ENCODE measurements at regions not wholly inside any gene's neighbourhood (a gene's known extent, or its start where the extent isn't known, plus 50 kb on each side); places are given as distances from the start of the nearest gene placed in this dataset.

DNA sequence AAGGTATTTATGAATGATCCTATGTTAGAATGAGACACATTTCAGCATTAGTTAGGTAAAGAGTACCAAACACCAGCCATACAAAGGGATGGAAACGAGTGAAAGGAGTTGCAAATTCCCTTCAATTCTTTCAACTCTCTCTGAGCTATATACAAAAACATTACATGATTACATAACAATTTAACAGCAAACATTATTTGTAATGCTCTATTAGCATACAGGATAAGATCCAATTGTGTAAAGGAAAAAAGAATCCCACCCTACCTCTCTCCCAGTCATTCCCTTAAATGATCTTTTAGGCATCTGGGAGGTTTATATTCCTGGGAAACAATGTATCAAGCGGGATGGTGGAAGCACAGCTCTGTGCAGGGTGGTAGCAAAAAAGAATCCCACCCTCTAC is 117.9 kb downstream of the RHOU start:
- H3K9me3 ChIP-seq = peaks cover 0 to 5% of the 10 kb centered on the region in 2 donors
- no peak overlapping the region for H3K4me3 ChIP-seq
- no peaks in the 10 kb centered on the region for H3K4me1 ChIP-seq
- H3K27ac ChIP-seq = no peak overlapping the region
- H3K36me3 ChIP-seq = no peaks in the 10 kb centered on the region
- no peaks in the 10 kb centered on the region for H3K27me3 ChIP-seq
- DNase-seq (ENCODE audit: low spot score) = no peak
- TF ChIP-seq, protein P1, sequence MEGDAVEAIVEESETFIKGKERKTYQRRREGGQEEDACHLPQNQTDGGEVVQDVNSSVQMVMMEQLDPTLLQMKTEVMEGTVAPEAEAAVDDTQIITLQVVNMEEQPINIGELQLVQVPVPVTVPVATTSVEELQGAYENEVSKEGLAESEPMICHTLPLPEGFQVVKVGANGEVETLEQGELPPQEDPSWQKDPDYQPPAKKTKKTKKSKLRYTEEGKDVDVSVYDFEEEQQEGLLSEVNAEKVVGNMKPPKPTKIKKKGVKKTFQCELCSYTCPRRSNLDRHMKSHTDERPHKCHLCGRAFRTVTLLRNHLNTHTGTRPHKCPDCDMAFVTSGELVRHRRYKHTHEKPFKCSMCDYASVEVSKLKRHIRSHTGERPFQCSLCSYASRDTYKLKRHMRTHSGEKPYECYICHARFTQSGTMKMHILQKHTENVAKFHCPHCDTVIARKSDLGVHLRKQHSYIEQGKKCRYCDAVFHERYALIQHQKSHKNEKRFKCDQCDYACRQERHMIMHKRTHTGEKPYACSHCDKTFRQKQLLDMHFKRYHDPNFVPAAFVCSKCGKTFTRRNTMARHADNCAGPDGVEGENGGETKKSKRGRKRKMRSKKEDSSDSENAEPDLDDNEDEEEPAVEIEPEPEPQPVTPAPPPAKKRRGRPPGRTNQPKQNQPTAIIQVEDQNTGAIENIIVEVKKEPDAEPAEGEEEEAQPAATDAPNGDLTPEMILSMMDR (IDR thresholded peaks at IDR 0.05) = no peak

DNA sequence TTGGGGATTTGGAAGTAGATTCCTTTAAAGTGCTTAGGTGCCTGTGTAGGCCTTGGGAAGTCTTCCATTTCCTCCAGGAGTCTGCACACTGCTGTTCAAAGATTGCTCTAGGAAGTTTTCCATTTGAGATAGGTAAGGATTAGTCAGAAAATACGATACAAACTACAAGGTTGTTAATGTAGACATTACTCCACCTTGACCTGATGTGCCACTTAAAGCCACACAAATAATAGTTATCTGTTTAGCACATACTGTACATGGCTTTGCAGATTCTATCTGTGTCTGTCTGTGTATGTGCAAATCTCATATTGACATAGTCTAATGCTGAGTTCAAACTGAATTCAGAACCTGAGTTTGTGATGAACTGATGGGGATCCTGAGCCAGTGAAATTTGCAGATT is 118.4 kb downstream of the RHOU start:
- TF ChIP-seq, protein P1 (IDR thresholded peaks at IDR 0.05) = no peak
- H3K27me3 ChIP-seq = no peaks in the 10 kb centered on the region
- no peaks in the 10 kb centered on the region for H3K36me3 ChIP-seq
- H3K9me3 ChIP-seq = peaks cover 0 to 5% of the 10 kb centered on the region in 2 donors
- H3K27ac ChIP-seq = no peak overlapping the region
- no peak overlapping the region for H3K4me3 ChIP-seq
- no peaks in the 10 kb centered on the region for H3K4me1 ChIP-seq
- DNase-seq (ENCODE audit: low spot score) = no peak

GRCh38 chr1:228854907-228855306 is 119.6 kb downstream of the RHOU start:
- no peak overlapping the region for H3K4me3 ChIP-seq
- H3K27me3 ChIP-seq = no peaks in the 10 kb centered on the region
- H3K9me3 ChIP-seq = peaks cover 0 to 5% of the 10 kb centered on the region in 2 donors
- no peaks in the 10 kb centered on the region for H3K36me3 ChIP-seq
- no peak for DNase-seq (ENCODE audit: low spot score)
- H3K27ac ChIP-seq = no peak overlapping the region
- no peaks in the 10 kb centered on the region for H3K4me1 ChIP-seq
- TF ChIP-seq, protein P1 (IDR thresholded peaks at IDR 0.05) = no peak

- Histone ChIP-seq H3K27me3 (no peaks in the 10 kb centered on the region), H3K36me3 (no peaks in the 10 kb centered on the region), H3K9me3 (peaks cover 0 to 5% of the 10 kb centered on the region in 2 donors), H3K4me3 (no peak overlapping the region), H3K27ac (no peak overlapping the region), H3K4me1 (no peaks in the 10 kb centered on the region)
- DNase-seq (ENCODE audit: low spot score) = no peak
- TF ChIP-seq, protein P1 (IDR thresholded peaks at IDR 0.05) = no peak
These were observed 122.3 kb downstream of the RHOU start for GRCh38 chr1:228857611-228858010.

DNA sequence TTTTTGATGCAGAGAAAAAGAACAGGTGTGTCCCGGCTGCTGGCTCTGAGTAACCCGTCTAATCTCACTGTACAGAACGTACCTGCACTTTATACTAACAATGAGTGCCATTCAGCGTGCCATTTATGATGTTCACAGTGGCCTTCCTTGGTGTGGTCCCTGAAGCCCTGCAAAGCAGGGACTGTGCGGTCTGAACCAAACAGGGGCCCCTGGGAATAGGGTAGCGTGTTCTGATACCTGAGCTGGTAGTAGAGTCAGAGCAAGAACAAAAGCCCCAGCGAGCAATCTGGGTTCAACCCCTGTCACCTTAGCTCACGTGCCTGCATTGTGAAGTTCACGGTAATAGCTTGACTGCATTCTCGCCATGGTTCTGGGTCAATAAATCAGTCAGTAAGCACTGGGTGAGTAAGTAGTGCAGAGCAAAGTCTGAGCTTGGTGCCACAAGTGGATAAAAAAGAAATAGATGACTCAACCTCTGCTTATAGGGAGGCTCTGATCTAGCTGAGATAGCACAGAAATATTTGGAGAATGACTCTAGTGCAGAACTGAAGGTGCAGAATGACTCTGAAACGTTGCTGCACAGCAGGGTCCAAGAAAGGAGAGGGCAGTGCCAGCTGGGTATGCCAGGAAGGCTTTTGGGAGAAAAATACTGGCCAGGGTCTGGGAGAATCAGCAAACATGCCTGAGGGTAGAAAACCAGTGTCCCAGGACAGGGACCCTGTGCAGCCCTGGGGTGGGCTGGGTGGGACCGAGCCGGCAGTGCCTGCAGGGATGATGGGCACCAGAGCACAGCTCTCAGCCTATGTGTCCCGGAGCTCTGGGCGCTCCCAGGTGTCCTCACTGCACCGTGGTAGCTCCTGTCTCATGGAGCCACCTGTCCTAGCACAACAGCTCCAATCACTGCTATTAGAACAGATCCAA is 125.9 kb downstream of the RHOU start:
- Histone ChIP-seq H3K9me3 (peaks cover 0 to 2% of the 10 kb centered on the region in 2 donors), H3K4me3 (no peak overlapping the region), H3K36me3 (no peaks in the 10 kb centered on the region), H3K27ac (no peak overlapping the region), H3K27me3 (no peaks in the 10 kb centered on the region), H3K4me1 (no peaks in the 10 kb centered on the region)
- TF ChIP-seq, protein P1 (IDR thresholded peaks at IDR 0.05) = no peak
- DNase-seq (ENCODE audit: low spot score) = no peak
